ENCODE measurements at regions not wholly inside any gene's neighbourhood (a gene's known extent, or its start where the extent isn't known, plus 50 kb on each side); places are given as distances from the start of the nearest gene placed in this dataset.
"Not testable (repeated sequence)": the region's sequence is repeated elsewhere in the genome, so short reads cannot be mapped to it uniquely, and the experiment has no call there.

GRCh38 chr5:28414619-28415018 is 1376.2 kb upstream of the CDH9 start:
- no peak for DNase-seq

GRCh38 chr5:28408651-28409050 is 1370.3 kb upstream of the CDH9 start:
- no peak for DNase-seq

DNA sequence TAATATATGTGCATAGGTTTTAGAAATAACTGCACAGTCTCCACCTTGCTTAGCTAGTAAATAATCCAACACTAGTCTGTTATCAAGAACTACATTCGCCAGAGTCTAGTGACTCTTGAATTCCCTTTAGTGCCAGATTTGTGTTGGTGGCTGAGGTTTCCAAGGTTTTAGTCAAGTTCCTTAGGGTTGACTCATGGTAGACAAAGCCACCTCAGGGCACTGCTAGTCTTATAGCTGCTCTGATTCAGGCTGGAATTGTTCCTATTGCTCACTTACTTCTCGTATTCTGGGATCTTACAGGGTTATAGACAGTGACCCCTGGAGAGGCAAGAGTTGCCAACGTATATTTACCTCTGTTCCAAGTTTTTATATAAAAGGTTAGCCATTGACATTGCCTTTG is 1369.8 kb upstream of the CDH9 start:
- no peak for DNase-seq

DNA sequence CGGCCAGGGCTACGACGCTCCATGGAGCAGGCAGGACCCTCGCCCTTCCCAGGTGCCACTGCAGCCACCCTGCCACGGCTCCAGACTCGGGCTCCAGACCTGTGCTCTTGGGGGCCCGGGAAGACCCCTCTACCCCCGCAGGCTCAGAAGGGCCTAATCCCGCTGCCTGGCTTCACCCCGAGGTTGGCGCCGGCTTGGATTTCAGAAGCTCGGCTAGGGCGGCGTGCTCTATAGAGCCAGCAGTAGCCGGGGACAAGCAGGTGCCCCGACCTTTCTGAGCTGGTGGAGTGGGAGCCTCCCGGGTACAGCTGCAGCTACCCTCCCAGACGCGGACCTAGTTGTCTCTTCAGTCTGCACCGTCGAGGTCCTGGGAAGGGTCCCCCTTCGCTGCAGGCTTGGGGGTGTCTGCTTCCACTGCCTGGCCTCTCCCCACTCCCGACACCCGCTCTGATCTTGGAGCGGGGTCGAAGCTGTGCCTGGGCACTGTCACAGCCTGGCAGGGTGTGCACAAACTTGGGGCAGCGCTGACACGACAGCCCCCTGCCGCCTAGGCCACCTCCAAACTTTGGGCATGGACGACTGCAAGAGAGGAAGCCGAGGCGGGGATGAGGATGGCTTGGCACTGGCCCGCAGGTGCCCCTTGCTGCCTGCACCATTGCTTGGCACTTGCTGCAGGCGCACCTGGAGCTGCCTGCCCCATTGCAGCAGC is 1366.1 kb upstream of the CDH9 start:
- DNase-seq = no peak

DNA sequence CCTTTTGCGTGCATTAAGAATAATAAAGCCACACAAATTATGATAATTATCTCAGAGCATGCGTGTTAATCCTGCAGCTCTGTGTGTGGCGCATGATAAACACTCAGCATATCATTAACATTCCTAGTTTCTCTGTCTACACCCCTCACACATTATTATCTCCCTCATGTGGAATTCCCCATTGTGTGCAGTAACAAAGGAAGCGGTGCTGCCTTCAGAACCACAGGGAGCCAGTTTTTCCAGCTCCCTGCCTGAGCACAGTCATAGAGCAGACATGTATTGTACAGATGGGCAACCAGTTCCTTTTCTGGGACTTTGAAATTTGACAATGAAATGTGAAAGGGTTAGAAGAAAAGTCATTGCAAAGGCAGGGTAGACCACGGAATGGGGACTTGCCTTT is 1365.5 kb upstream of the CDH9 start:
- no peak for DNase-seq

GRCh38 chr5:28402590-28403301 is 1364.4 kb upstream of the CDH9 start:
- no peak for DNase-seq

DNA sequence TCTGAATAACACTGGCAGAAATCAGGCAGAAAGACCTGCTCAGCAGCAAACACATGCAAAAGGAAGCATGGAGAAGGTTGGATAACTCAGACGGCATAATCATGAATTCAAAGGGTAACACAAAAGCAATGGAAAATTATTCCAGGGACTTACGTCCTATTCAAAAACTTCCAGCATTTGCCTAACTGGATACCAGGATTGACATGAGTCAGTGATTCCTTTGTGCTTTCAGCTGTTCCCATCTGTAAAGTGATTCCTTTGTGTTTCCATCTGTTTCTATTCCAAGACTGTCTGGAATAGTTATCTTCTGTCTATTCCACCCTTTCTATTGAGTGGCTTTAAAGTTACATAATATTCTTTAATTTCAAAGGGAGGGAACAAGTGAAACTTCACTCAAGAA is 1361.7 kb upstream of the CDH9 start:
- no peak for DNase-seq

- DNase-seq = no peak
Measured at GRCh38 chr5:28399211-28399610, 1360.8 kb upstream of the CDH9 start.

GRCh38 chr5:28398185-28398584 is 1359.8 kb upstream of the CDH9 start:
- DNase-seq = no peak

- no peak for DNase-seq
Measured at GRCh38 chr5:28397502-28397941, 1359.1 kb upstream of the CDH9 start.

GRCh38 chr5:28391277-28391676 is 1352.9 kb upstream of the CDH9 start:
- no peak for DNase-seq

DNA sequence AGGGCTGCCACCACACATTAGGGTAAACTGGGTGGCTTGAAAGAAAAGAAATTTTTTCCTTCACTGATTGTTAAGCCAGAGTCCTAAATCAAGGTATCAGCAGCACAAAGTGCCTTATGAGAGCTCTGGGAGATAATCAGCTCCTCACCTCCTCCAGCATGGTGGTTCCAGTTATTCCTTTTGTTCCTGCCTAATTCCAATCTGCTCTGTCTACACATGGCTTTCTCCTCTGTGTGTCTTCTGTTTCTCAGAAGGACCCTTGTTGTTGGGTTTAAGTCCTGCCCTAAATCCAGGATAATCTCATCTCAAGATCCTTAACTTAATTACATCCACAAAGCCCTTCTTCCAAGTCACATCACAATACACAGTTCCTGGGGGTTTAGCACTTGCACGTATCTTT is 1352.0 kb upstream of the CDH9 start:
- no peak for DNase-seq

- not testable (repeated sequence) for DNase-seq
Measured at GRCh38 chr5:28389727-28390126, 1351.3 kb upstream of the CDH9 start.

- DNase-seq = no peak
Measured at GRCh38 chr5:28388428-28388827, 1350.0 kb upstream of the CDH9 start.

GRCh38 chr5:28386712-28387111 is 1348.3 kb upstream of the CDH9 start:
- no peak for DNase-seq

DNA sequence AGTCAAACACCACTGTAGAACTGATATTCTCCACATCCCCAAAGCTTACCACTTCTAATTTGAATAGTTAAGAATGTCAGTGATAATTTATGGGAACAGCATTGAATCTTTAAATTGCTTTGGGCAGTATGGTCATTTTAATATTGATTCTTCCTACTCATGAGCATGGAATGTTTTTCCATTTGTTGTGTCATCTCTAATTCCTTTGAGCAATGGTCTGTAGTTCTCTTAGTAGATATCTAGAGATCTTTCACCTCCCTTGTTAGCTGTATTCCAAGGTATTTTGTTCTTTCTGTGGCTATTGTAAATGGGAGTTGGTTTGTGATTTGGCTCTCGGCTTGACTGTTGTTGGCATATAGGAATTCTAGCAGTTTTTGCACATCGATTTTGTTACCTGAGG is 1341.8 kb upstream of the CDH9 start:
- DNase-seq = no peak

GRCh38 chr5:28374492-28374967 is 1336.1 kb upstream of the CDH9 start:
- DNase-seq = no peak

DNA sequence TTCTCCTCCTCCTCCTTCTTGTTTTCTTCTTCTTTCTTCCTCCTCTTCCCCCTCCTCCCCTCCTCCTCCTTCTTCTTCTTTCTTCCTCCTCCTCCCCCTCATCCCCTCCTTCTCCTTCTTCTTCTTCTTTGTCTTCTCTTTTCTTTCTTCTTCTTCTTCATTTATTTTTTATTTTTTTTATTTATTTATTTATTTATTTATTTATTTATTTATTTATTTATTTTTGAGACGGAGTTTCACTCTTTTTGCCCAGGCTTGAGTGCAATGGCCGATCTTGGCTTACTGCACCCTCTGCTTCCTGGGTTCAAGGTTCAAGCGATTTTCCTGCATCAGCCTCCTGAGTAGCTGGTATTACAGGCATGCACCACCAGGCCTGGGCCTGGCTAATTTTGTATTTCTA is 1332.5 kb upstream of the CDH9 start:
- no peak for DNase-seq

DNA sequence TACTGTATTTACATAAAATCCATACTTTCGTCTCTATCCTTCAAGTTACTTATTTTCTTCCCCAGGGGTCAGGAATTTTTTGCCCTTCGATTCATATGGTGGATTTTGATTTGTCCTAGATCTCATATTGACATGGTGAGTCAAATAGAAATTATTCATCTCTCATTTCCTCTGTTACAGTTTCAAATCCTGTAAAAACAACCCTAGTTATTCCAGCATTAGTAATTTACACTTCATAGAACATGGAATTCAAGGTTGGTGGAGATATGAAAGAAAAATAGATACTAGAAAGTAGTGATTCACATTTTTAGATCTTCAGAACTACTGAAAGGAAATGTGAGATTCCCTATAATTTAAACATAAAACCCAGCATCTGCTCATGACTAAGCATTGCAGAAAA is 1331.0 kb upstream of the CDH9 start:
- DNase-seq = no peak

DNA sequence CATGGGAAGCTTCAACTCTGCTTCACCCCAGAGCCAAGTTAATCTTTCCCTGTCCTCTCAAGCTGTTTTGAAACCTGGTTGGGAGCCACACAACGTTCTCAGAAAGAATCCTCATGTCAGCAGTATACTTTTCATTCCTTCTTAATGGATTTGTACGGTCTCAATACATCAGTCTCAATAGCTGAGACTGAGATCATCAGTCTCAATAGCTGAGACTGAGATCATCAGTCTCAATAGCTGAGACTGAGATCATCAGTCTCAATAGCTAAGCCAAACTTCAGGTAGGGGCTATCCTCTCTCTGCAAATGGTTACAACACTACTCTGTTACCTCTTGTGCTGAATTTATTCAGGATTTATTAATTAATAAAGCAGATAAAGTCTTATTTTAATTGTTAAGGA is 1317.4 kb upstream of the CDH9 start:
- DNase-seq = no peak

DNA sequence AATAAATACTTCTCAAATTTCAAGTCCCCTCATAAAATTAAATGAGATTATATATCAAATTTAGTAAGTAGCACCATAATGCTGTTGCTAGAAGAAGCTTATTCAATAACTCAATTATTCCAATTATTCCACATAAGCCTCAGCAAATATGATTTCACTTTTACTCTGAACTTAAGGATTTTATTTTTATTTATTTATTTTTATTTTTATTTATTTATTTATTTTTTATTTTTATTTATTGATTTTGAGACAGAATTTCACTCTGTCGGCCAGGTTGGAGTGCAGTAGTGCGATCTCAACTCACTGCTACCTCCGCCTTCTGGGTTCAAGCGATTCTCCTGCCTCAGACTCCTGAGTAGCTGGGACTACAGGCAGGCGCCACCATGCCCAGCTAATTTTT is 1308.3 kb upstream of the CDH9 start:
- DNase-seq = no peak

GRCh38 chr5:28344836-28345433 is 1306.5 kb upstream of the CDH9 start:
- no peak for DNase-seq

GRCh38 chr5:28329176-28329575 is 1290.8 kb upstream of the CDH9 start:
- DNase-seq = no peak

GRCh38 chr5:28328681-28329080 is 1290.3 kb upstream of the CDH9 start:
- no peak for DNase-seq

Measured in NCI-H2029 treated with DMSO at 0.1 percent for 48 hours (cell line).